GM23338 (cell line): ENCODE measurements at regions not wholly inside any gene's neighbourhood (a gene's known extent, or its start where the extent isn't known, plus 50 kb on each side); places are given as distances from the start of the nearest gene placed in this dataset.

Experiments
- ATAC-seq: fragments of 200-7000 bp; cut with Tn5 transposase; 3 replicates; pipeline ENCODE4 v1.9.1; 2020
- DNase-seq: peaks from one replicate; pipeline ENCODE4 v3.0.0-alpha.2; 2015; ENCODE audit warnings: low spot score
- H2AFZ ChIP-seq: fragments of 200-600 bp; sonication (generic); 2 replicates; pipeline ENCODE4 v1.8.0; 2016; ENCODE audit warnings: antibody characterized with exemption, mild to moderate bottlenecking, moderate library complexity
- H3F3A ChIP-seq: fragments of 200-600 bp; sonication (generic); replicated peaks from 2 replicates; pipeline ENCODE4 v1.8.0; 2017; ENCODE audit warnings: antibody characterized with exemption, mixed run types, low read depth
- H3K27ac ChIP-seq: fragments of 200-600 bp; sonication (generic); 2 replicates; pipeline ENCODE4 v1.6.1; 2016; ENCODE audit warnings: low read depth
- H3K27me3 ChIP-seq: fragments of 200-600 bp; sonication (generic); 2 replicates; pipeline ENCODE4 v1.8.0; 2016; ENCODE audit warnings: mild to moderate bottlenecking, mixed run types, moderate library complexity; ENCODE audit not compliant: insufficient read depth
- H3K36me3 ChIP-seq: fragments of 200-600 bp; sonication (generic); 2 replicates; pipeline ENCODE4 v1.8.0; 2016; ENCODE audit warnings: mild to moderate bottlenecking; ENCODE audit not compliant: insufficient read depth
- H3K4me1 ChIP-seq: fragments of 200-600 bp; sonication (generic); 2 replicates; pipeline ENCODE4 v1.8.0; 2016; ENCODE audit warnings: mild to moderate bottlenecking, moderate library complexity; ENCODE audit not compliant: insufficient read depth
- H3K4me2 ChIP-seq: fragments of 200-600 bp; sonication (generic); 2 replicates; pipeline ENCODE4 v1.7.1; 2017; ENCODE audit warnings: mixed run types
- H3K4me3 ChIP-seq: fragments of 200-600 bp; sonication (generic); 2 replicates; pipeline ENCODE4 v1.6.1; 2016; ENCODE audit warnings: mixed run types
- H3K79me2 ChIP-seq: fragments of 200-600 bp; sonication (generic); replicated peaks from 2 replicates; pipeline ENCODE4 v1.8.0; 2017; ENCODE audit warnings: mild to moderate bottlenecking; ENCODE audit not compliant: insufficient read depth
- H3K9me2 ChIP-seq: fragments of 200-600 bp; sonication (generic); 2 replicates; pipeline ENCODE4 v1.8.0; 2017; ENCODE audit not compliant: insufficient read depth
- H4K20me1 ChIP-seq: fragments of 200-600 bp; sonication (generic); replicated peaks from 2 replicates; pipeline ENCODE4 v1.8.0; 2017; ENCODE audit warnings: mild to moderate bottlenecking; ENCODE audit not compliant: insufficient read depth
- H3K27ac Mint-ChIP-seq: 2 replicates; pipeline ENCODE4 v1.8.0; 2020; ENCODE audit warnings: inconsistent platforms, mild to moderate bottlenecking, moderate library complexity, mixed read lengths
- H3K27me3 Mint-ChIP-seq: 3 replicates; pipeline ENCODE4 v1.8.0; 2022; ENCODE audit warnings: low read depth, mild to moderate bottlenecking, moderate library complexity, mixed read lengths, inconsistent platforms; ENCODE audit not compliant: insufficient read depth, poor library complexity
- H3K36me3 Mint-ChIP-seq: 3 replicates; pipeline ENCODE4 v1.8.0; 2021; ENCODE audit warnings: low read depth, mild to moderate bottlenecking, inconsistent platforms, moderate library complexity, mixed read lengths
- H3K4me1 Mint-ChIP-seq: 3 replicates; pipeline ENCODE4 v1.8.0; 2020; ENCODE audit warnings: mild to moderate bottlenecking, inconsistent platforms, mixed read lengths
- H3K4me3 Mint-ChIP-seq: 3 replicates; pipeline ENCODE4 v1.8.0; 2021; ENCODE audit warnings: moderate library complexity, mild to moderate bottlenecking, inconsistent platforms, mixed read lengths
- H3K9me3 Mint-ChIP-seq: 3 replicates; pipeline ENCODE4 v1.8.0; 2020; ENCODE audit warnings: moderate library complexity, mild to moderate bottlenecking, inconsistent platforms, mixed read lengths
- CREB1 ChIP-seq: fragments of 250-450 bp; sonication (Bioruptor Pico); IDR thresholded peaks from 2 replicates; pipeline ENCODE4 v1.5.0; 2020; ENCODE audit warnings: low read depth, mild to moderate bottlenecking, moderate library complexity
- ETS1 ChIP-seq: IDR thresholded peaks from 2 replicates; pipeline ENCODE4 v1.6.1; 2016; ENCODE audit warnings: antibody characterized with exemption
- EZH2 ChIP-seq: fragments of 200-600 bp; sonication (generic); IDR thresholded peaks from one replicate; pipeline ENCODE4 v1.8.0; 2017; ENCODE audit warnings: antibody characterized with exemption, mild to moderate bottlenecking, low read depth; ENCODE audit not compliant: unreplicated experiment
- NANOG ChIP-seq: IDR thresholded peaks from 2 replicates; pipeline ENCODE4 v1.6.1; 2016; ENCODE audit warnings: antibody characterized with exemption, borderline replicate concordance
- POLR2AphosphoS5 ChIP-seq: IDR thresholded peaks from 2 replicates; pipeline ENCODE4 v1.6.1; 2016; ENCODE audit warnings: antibody characterized with exemption, low read depth
- ZNF114 ChIP-seq: fragments of 250-450 bp; sonication (Bioruptor Pico); IDR thresholded peaks from 2 replicates; pipeline ENCODE4 v1.5.0; 2020; ENCODE audit warnings: mild to moderate bottlenecking, moderate library complexity
- ZNF331 ChIP-seq: fragments of 250-450 bp; sonication (Bioruptor Pico); IDR thresholded peaks from 2 replicates; pipeline ENCODE4 v1.5.0; 2020; ENCODE audit warnings: low read depth, mild to moderate bottlenecking, moderate library complexity
- ZNF462 ChIP-seq: fragments of 250-450 bp; sonication (Bioruptor Pico); IDR thresholded peaks from 2 replicates; pipeline ENCODE4 v1.5.0; 2020; ENCODE audit warnings: mild to moderate bottlenecking, moderate library complexity

GRCh38 chr5:165775111-165775510 lies 2269.7 kb downstream of the MAT2B start (continued):
- TF ChIP-seq ZNF462 (CRISPR knock-in tag) = no peak
- TF ChIP-seq ZNF331 (CRISPR knock-in tag) = no peak
- TF ChIP-seq NANOG = no peak
- TF ChIP-seq POLR2AphosphoS5 = no peak
- no peak for TF ChIP-seq CREB1 (CRISPR knock-in tag)

GRCh38 chr5:165779505-165779904 lies 2274.1 kb downstream of the MAT2B start:
- Histone ChIP-seq H4K20me1 (no peaks in the 10 kb centered on the region), H3K9me2 (no peaks in the 10 kb centered on the region), H3K36me3 (no peaks in the 10 kb centered on the region), H3F3A (no peaks in the 10 kb centered on the region), H3K4me2 (no peak overlapping the region), H2AFZ (no peak overlapping the region), H3K4me1 (no peaks in the 10 kb centered on the region; the same call in 1 of the 2 replicates), H3K27me3 (no peaks in the 10 kb centered on the region), H3K27ac (no peak overlapping the region), H3K4me3 (no peak overlapping the region), H3K79me2 (no peaks in the 10 kb centered on the region)
- Mint-ChIP-seq H3K4me3 (no peak overlapping the region), H3K4me1 (peaks cover 10% of the 10 kb centered on the region), H3K36me3 (no peaks in the 10 kb centered on the region), H3K27me3 (no peaks in the 10 kb centered on the region), H3K27ac (no peak overlapping the region), H3K9me3 (no peaks in the 10 kb centered on the region; the same call in 2 of the 3 replicates)
- DNase-seq = no peak
- no peak for ATAC-seq
- TF ChIP-seq POLR2AphosphoS5 (no peak), ZNF462 (CRISPR knock-in tag) (no peak), ZNF114 (CRISPR knock-in tag) (no peak), CREB1 (CRISPR knock-in tag) (no peak), ETS1 (no peak), EZH2 (no peak), ZNF331 (CRISPR knock-in tag) (no peak)
